ENCODE measurements at regions not wholly inside any gene's neighbourhood (a gene's known extent, or its start where the extent isn't known, plus 50 kb on each side); places are given as distances from the start of the nearest gene placed in this dataset.
"Not testable (repeated sequence)": the region's sequence is repeated elsewhere in the genome, so short reads cannot be mapped to it uniquely, and the experiment has no call there.

DNA sequence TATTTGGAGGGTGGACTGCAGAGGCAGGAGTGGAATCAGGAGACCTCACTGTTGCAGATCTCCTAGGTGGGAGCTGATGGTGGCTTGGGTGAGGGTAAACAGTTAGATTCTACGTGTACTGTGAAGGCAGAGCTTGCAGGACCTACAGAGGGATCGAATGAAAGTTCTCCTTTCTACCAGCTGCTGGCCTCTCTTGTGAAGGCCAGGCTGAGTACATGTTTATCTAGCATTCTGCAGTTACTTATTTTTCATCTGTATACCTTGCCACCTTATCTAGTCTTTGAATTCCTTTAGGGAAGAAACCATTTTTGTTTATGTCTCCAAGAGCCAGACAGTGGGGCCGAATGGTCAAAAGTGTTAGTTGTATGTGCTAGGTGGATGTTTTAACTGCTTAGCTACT lies 57.6 kb downstream of the PTTG1 start:
- ATAC-seq = no peak

GRCh38 chr5:160479926-160480325 lies 58.3 kb downstream of the PTTG1 start:
- ATAC-seq = peak; percentile 87 to 91

- ATAC-seq = no peak
Observed at GRCh38 chr5:160480652-160481051, 59.0 kb downstream of the PTTG1 start.

DNA sequence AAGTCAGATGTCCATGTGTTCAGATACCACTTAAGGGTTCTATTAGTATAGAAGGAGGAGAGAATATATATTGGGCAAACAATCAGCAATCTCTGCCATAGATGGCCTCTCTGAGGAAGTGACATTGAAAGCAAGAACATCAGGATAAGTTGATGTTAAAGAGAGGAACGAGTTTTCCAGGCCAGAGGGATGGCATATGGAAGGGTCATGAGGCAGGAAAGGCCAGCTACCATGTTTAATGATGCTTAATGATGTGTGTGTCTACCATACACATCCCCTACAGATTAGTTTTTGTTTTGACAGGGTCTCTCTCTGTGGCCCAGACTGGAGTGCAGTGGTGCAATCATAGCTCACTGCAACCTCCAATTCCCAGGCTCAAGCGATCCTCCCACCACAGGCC lies 63.0 kb downstream of the PTTG1 start:
- no peak for ATAC-seq

GRCh38 chr5:160485364-160485969 lies 63.8 kb downstream of the PTTG1 start:
- no peak for ATAC-seq

DNA sequence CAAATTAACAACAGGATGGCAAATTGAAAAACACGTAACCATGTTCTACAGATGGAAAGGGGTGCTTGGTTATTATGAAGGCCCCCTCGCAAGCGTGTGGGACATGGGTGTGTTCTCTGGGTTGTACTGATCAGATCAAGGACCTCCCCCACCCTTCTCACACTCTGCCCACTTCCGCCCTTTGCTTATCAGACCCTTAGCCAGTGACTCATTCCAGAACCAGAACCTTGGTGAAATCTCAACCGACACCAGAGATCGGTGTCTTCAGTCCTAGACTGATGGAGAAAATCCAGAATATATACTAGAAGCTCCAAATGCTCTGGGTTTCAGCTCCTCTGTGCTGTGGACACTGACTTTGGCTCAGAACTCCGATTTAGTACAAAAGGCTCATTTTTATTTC lies 64.9 kb downstream of the PTTG1 start:
- ATAC-seq = peak; percentile 92 to 95

DNA sequence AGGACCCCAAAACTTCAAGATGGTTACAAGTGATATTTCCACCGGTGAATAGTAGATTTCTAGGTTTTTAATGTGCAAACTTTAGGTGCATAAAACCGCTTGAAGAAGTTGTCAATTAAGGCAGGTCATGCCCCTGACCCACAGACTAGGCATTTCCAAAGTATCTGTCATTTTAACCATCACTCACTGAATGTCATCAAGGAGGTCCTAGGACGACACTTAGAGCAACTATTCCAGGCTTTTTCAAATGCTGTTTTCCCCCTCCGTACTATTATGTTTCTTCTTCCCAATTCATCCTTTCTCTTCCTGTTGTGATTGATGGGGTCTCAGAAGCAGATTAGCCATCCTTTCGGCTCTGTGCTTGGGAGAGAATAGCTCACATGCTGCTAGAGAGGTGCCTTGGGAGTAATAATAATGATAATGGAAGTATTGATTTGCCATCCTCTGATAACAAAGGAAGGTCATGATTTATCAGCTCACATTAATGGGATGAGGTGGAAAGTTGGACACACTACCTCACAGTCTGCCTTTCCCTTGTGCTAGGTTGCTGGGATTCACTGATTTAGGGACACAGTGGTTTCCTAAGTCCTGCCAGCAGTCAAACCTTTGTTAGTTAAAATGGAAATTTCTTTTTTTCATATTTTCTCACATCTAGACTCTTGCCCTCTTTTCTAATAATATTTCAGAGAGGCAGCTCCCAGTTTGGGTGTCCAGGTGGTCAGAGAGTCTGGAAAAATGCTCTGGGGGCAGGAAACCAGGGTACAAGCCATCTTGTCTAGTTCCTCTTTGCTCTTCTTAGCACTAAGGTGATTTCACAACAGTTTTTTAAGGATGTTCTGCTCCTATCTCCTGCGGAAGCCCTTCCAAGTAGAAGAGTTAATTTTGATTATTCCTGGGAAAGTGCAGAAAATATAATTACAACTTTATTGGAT lies 67.0 kb downstream of the PTTG1 start:
- no peak for ATAC-seq

GRCh38 chr5:160491438-160491837 lies 69.8 kb downstream of the PTTG1 start:
- no peak for ATAC-seq

DNA sequence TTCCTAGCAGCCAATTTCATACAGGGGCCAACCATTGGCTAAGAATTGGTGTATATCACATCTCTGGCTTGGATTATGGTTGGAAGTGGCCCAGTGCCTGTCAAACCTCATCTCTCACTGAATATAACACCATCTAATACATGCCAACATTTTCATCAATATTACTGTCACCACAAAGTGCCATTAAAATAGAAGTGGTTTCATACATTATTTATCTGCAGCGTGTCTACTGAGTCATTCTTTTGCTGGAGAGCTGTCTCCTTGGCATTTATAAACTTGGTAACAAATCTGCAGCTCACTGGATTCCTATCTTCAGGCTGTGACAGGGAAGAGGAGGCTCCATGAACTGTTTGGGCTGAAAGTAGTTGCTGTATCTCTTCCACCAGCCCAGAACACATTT lies 70.9 kb downstream of the PTTG1 start:
- no peak for ATAC-seq

DNA sequence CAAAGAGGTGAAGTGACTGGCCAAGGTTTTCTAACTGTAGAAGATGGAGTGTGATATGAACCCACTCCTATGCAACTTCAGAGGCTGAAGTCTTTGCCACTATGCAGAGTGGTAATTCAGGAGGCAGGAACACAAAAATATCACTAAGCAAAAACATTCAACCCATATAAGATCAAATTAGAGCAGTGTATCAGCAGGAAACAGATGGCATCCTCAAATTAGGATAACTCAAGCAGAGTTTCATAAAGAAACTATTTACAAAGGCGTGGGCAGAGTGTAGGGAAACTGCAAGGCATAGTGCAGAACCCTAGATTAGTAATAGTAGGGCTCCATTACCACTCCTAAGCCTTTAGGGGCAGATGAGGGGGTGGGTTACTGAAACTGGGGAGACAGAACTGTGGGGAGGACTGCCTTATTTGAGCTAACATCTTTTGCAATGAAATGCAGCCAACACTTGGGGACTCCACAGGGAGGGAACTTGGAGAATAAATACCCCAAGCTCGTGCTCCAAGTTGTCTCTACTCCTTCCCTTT lies 72.2 kb downstream of the PTTG1 start:
- ATAC-seq = peak in 1 of 2 donors; percentile 25

GRCh38 chr5:160494451-160494850 lies 72.8 kb downstream of the PTTG1 start:
- ATAC-seq = no peak

DNA sequence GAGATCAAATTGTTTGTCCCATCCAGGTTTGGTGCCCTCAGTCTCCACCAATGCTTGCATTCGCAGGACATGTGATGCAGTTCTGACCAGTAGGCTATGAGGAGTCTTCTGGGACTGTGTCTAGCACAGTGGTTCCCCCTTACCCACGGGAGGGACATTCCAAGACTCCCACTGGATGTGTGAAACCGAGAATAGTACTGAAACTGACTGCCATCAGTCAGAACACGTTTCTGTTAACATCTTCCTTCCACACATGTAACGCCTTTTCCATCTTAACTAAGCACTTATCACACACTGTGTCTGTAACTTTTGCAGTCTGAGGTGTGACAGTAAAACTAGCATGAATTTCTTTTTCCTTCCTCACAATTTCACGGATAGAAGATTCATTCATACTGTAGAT lies 74.7 kb downstream of the PTTG1 start:
- peak; percentile 41 to 63 for ATAC-seq

- ATAC-seq = peak; percentile 35 to 60
Observed at GRCh38 chr5:160496784-160497183, 75.1 kb downstream of the PTTG1 start.

DNA sequence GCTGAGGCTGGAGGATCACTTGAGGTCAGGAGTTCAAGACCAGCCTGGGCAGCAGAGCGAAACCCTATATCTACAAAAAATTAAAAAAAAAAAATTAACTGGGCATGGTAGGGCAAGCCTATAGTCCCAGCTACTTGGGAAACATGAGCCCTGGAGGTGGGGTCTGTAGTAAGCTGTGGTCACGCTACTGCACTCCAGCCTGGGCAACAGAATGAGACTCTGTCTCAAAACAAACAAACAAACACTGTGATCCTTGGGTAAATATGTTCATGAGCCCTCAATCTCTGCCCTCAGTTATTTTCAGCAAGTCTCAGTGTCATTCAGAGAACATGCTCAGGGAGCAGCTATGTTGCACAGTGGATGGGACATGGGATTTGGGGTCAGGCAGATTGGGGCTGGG lies 76.2 kb downstream of the PTTG1 start:
- no peak for ATAC-seq

- not testable (repeated sequence) for ATAC-seq
Observed at GRCh38 chr5:160498441-160499043, 76.9 kb downstream of the PTTG1 start.

GRCh38 chr5:160500786-160501779 lies 79.4 kb downstream of the PTTG1 start:
- ATAC-seq = no peak

- ATAC-seq = no peak
Observed at GRCh38 chr5:160504906-160505305, 83.3 kb downstream of the PTTG1 start.

DNA sequence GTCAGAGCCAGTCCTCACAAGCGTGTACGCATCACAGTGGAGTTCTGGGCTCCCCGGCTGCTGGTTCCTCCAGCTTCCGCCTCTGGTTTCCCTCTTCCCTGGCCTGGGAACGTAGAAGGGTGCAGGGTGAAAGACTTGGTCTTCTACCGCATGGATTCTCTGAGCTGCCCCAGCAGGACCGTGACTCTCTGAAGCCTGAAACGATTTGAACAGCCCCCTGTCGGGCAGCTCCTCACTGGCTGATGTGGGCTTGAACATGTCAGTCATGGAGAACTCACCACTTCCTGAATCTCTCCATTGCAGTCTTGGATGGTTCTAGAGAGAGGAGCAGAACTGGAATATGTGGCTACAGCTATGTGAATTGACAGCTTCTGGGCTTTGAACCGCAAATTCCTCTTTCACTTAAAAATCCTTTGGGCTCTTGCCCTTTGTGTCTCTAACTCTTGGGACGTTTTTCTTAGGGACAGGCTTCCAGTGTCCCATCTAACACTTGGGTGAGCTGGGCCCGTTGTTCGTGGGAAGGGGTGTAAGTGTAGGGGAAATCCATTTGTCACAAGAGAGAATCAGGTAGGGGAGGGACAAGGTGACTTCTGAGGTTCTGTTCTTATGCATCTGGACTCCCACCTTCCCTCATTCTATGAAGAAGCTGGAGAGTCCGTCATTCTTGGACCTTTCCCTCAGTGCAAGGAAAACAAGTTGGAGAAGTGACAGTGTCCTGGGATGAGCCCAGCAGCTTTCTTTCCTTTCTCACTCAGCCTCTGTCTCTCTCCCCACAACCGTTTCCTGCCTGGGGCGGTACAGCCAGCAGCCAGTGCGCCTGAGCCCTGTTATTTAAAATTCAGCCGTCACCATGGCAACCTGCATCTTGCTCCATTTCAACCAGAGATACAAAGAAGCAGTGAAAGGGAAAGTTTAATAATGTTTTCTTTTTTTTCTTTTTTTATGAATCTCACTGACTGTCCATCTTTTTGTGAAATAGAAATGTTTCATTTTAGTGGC lies 84.7 kb downstream of the PTTG1 start:
- peak; percentile 62 to 71 for ATAC-seq

- ATAC-seq = peak; percentile 71 to 81
Observed at GRCh38 chr5:160507221-160507721, 85.6 kb downstream of the PTTG1 start.

- ATAC-seq = peak; percentile 66 to 76
Observed at GRCh38 chr5:160508780-160509361, 87.2 kb downstream of the PTTG1 start.
